NOMO-1 treated with dmso at 0.1 percent for 144 hours (cell line): ENCODE measurements at regions not wholly inside any gene's neighbourhood (a gene's known extent, or its start where the extent isn't known, plus 50 kb on each side); places are given as distances from the start of the nearest gene placed in this dataset.
A peak's percentile ranks its signal among the peaks of the same experiment; 100 is the strongest.

Source experiments
- DNase-seq: peaks from one replicate; lab custom pipeline; 2025; ENCODE audit not compliant: unreplicated experiment; lab: John Stamatoyannopoulos, UW

DNA sequence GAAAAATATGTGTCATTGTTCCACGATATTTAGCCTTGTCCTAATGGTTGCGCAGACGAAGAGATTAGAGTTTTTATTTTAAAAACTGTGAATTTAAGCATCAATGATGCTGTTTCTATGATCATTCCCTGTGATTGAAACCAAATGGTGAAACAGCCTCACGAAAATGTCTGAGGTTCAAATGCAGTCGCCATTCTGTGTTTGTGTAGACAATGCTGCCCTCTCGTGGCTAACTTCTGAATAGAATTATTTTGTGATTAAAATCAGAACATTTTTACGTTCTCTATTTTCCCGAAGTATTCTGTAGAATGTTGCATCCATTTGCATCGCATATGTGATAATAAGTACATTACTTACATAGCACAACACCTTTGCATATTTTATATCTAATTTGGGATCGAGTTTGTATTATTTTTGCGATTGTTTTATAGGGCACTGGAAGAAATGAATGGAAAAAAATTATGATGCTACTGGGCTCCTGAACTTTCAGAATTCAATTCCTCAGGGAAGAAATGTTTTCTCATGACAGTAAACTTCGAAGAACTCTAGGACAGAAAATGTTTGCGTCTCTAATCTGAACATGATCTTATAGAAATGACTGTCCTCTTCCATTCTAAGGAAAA, 54.8 kb upstream of the CREB1 start:
- DNase-seq, result no peak

DNA sequence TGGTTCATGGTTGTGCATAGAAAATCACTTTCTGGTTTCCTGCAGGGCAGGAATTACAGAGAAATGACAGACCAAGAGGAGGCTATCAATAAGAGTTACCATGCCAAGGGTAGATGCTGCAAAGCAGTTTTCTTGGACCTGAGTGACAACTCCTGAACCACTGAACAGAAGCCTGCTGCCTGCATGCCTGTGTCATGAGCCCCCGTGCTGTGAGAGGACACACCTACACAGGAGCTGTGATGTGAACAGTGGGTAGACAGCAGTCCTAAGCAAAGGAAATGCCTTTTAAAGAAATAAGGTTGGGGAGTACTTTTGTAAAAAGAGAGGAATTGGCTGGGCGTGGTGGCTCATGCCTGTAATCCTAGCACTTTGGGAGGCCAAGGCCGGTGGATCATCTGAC, 54.2 kb upstream of the CREB1 start:
- DNase-seq, result no peak

GRCh38 chr2:207477896-207478295, 51.9 kb upstream of the CREB1 start:
- DNase-seq, result no peak

GRCh38 chr2:207478572-207478971, 51.2 kb upstream of the CREB1 start:
- DNase-seq, result peak; percentile 39

DNA sequence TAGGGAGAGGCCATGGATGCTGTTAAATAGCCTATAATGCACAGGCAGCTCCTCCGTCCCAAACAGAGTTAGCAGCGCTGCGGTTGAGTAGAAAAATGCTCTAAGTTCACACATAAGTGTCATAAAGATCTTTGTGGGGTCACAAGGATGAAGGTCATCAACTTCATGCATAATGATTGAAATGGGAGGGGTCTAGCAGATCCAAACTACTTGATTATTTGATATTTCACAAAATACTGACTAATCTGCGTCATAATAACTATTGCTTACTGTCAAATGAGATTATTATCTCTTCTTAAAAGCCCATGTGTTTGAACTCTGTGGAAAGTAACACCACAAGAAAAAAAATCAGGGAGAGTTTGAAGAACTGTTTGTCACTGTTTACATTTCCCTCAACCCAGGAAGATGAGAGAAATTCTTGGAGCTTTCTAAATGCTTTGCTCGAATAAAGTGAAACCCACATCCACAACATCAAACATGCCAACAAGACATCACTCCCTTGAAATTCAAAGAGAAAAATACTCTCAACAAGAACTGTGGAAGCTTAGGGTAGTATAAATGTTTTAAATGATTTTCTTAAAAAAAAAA, 50.5 kb upstream of the CREB1 start:
- DNase-seq, result no peak
